ENCODE measurements at regions not wholly inside any gene's neighbourhood (a gene's known extent, or its start where the extent isn't known, plus 50 kb on each side); places are given as distances from the start of the nearest gene placed in this dataset.

GRCh38 chr11:91244912-91245311 is 979.7 kb upstream of the FAT3 start:
- CTCF ChIA-PET, result no interaction called here
- POLR2A ChIA-PET (ENCODE audit: low non-redundant PET), result no interaction called here
- intact Hi-C loops (cut with micrococcal nuclease; ENCODE audit: unreplicated experiment), result loop anchor here (5.0 to 10.0 kb wide), 2 partner anchors 298 to 340 kb away; no protein-coding TSS in a partner anchor
- Histone ChIP-seq H3K4me3 (ENCODE audit: low read depth, low read length, poor library complexity, severe bottlenecking) (no peak overlapping the region), H3K4me1 (ENCODE audit: insufficient read depth, low read length, poor library complexity, severe bottlenecking) (peaks cover 17% of the 10 kb centered on the region), H3K36me3 (ENCODE audit: insufficient read depth, low read length, poor library complexity, severe bottlenecking) (no peaks in the 10 kb centered on the region), H3K9me3 (ENCODE audit: low read depth, low read length, poor library complexity, severe bottlenecking) (no peaks in the 10 kb centered on the region), H3K27me3 (replicated peaks; ENCODE audit: insufficient read depth, low read depth, low read length, poor library complexity) (no peaks in the 10 kb centered on the region), H3K27ac (ENCODE audit: low read depth, low read length, poor library complexity, severe bottlenecking) (no peak overlapping the region)
- TF ChIP-seq EZH2 (IDR thresholded peaks at IDR 0.05; ENCODE audit: borderline replicate concordance, low read depth, low read length, poor library complexity, severe bottlenecking), result no peak
- no peak for DNase-seq (ENCODE audit: low spot score)
- no TSS peak for BruUV-seq (replicated peaks)

GRCh38 chr11:91243630-91244029 is 981.0 kb upstream of the FAT3 start:
- BruUV-seq (replicated peaks), result no TSS peak
- intact Hi-C loops (cut with micrococcal nuclease; ENCODE audit: unreplicated experiment), result loop anchor here (10.0 kb wide), 1 partner anchor 339 kb away; no protein-coding TSS in a partner anchor
- ChIA-PET POLR2A (ENCODE audit: low non-redundant PET) (no interaction called here), CTCF (no interaction called here)
- H3K27ac ChIP-seq (ENCODE audit: low read depth, low read length, poor library complexity, severe bottlenecking), result no peak overlapping the region
- H3K36me3 ChIP-seq (ENCODE audit: insufficient read depth, low read length, poor library complexity, severe bottlenecking), result no peaks in the 10 kb centered on the region
- TF ChIP-seq CTCF (conservative IDR thresholded peaks at IDR 0.05; ENCODE audit: low read depth, low read length) (no peak), EZH2 (IDR thresholded peaks at IDR 0.05; ENCODE audit: borderline replicate concordance, low read depth, low read length, poor library complexity, severe bottlenecking) (no peak)
- peaks cover 17% of the 10 kb centered on the region for H3K4me1 ChIP-seq (ENCODE audit: insufficient read depth, low read length, poor library complexity, severe bottlenecking)
- H3K27me3 ChIP-seq (replicated peaks; ENCODE audit: insufficient read depth, low read depth, low read length, poor library complexity), result no peaks in the 10 kb centered on the region
- no peaks in the 10 kb centered on the region for H3K9me3 ChIP-seq (ENCODE audit: low read depth, low read length, poor library complexity, severe bottlenecking)
- no peak overlapping the region for H3K4me3 ChIP-seq (ENCODE audit: low read depth, low read length, poor library complexity, severe bottlenecking)
- DNase-seq (ENCODE audit: low spot score), result peak; percentile 54

GRCh38 chr11:91243051-91243450 is 981.6 kb upstream of the FAT3 start:
- intact Hi-C loops (cut with micrococcal nuclease; ENCODE audit: unreplicated experiment), result loop anchor here (10.0 kb wide), 1 partner anchor 338 kb away; no protein-coding TSS in a partner anchor
- Histone ChIP-seq H3K27ac (ENCODE audit: low read depth, low read length, poor library complexity, severe bottlenecking) (no peak overlapping the region), H3K27me3 (replicated peaks; ENCODE audit: insufficient read depth, low read depth, low read length, poor library complexity) (no peaks in the 10 kb centered on the region), H3K4me3 (ENCODE audit: low read depth, low read length, poor library complexity, severe bottlenecking) (no peak overlapping the region), H3K4me1 (ENCODE audit: insufficient read depth, low read length, poor library complexity, severe bottlenecking) (peaks cover 17% of the 10 kb centered on the region), H3K36me3 (ENCODE audit: insufficient read depth, low read length, poor library complexity, severe bottlenecking) (no peaks in the 10 kb centered on the region), H3K9me3 (ENCODE audit: low read depth, low read length, poor library complexity, severe bottlenecking) (no peaks in the 10 kb centered on the region)
- POLR2A ChIA-PET (ENCODE audit: low non-redundant PET), result no interaction called here
- no peak for TF ChIP-seq EZH2 (IDR thresholded peaks at IDR 0.05; ENCODE audit: borderline replicate concordance, low read depth, low read length, poor library complexity, severe bottlenecking)
- no peak for TF ChIP-seq CTCF (conservative IDR thresholded peaks at IDR 0.05; ENCODE audit: low read depth, low read length)
- BruUV-seq (replicated peaks), result no TSS peak
- DNase-seq (ENCODE audit: low spot score), result no peak
- CTCF ChIA-PET, result no interaction called here

GRCh38 chr11:91241226-91241625 is 983.4 kb upstream of the FAT3 start:
- intact Hi-C loops (cut with micrococcal nuclease; ENCODE audit: unreplicated experiment), result loop anchor here (10.0 kb wide), 1 partner anchor 336 kb away; no protein-coding TSS in a partner anchor
- Histone ChIP-seq H3K27ac (ENCODE audit: low read depth, low read length, poor library complexity, severe bottlenecking) (no peak overlapping the region), H3K27me3 (replicated peaks; ENCODE audit: insufficient read depth, low read depth, low read length, poor library complexity) (no peaks in the 10 kb centered on the region), H3K4me1 (ENCODE audit: insufficient read depth, low read length, poor library complexity, severe bottlenecking) (peaks cover 17% of the 10 kb centered on the region), H3K4me3 (ENCODE audit: low read depth, low read length, poor library complexity, severe bottlenecking) (no peak overlapping the region), H3K36me3 (ENCODE audit: insufficient read depth, low read length, poor library complexity, severe bottlenecking) (no peaks in the 10 kb centered on the region), H3K9me3 (ENCODE audit: low read depth, low read length, poor library complexity, severe bottlenecking) (no peaks in the 10 kb centered on the region)
- TF ChIP-seq CTCF (conservative IDR thresholded peaks at IDR 0.05; ENCODE audit: low read depth, low read length) (no peak), EZH2 (IDR thresholded peaks at IDR 0.05; ENCODE audit: borderline replicate concordance, low read depth, low read length, poor library complexity, severe bottlenecking) (no peak)
- CTCF ChIA-PET, result no interaction called here
- DNase-seq (ENCODE audit: low spot score), result no peak
- BruUV-seq (replicated peaks), result no TSS peak
- POLR2A ChIA-PET (ENCODE audit: low non-redundant PET), result no interaction called here
